Adrenal gland (tissue), 9 donors: ENCODE measurements at regions not wholly inside any gene's neighbourhood (a gene's known extent, or its start where the extent isn't known, plus 50 kb on each side); places are given as distances from the start of the nearest gene placed in this dataset.

Experiments used
- DNase-seq, 7 donors: peaks; one replicate each; pipeline ENCODE4 v3.0.0-alpha.2; 2019 to 2020
- H3K27ac ChIP-seq, 5 donors: fragments of 200-600 bp; sonication (generic) in 4 of 5; 1 replicate in 3 of 5; 2 replicates in 2 of 5; pipeline versions ENCODE4 v1.5.1 to v1.8.0; 2016 to 2020; ENCODE audit warnings: mild to moderate bottlenecking in 1 of 5
- H3K27me3 ChIP-seq: fragments of 200-600 bp; 2 replicates; pipeline ENCODE4 v1.8.0; 2021
- H3K36me3 ChIP-seq, 2 donors: fragments of 200-600 bp; replicated peaks in 1 of 2; 1 replicate in 1 of 2; 2 replicates in 1 of 2; pipeline versions ENCODE4 v1.5.1 to v1.8.0; 2018 to 2022
- H3K4me1 ChIP-seq, 2 donors: fragments of 200-600 bp; replicated peaks in 1 of 2; 1 replicate in 1 of 2; 2 replicates in 1 of 2; pipeline versions ENCODE4 v1.5.1 to v1.8.0; 2018 to 2021
- H3K4me3 ChIP-seq, 4 donors: fragments of 200-600 bp; sonication (generic) in 3 of 4; one replicate each; pipeline ENCODE4 v1.5.1; 2016 to 2018
- H3K9me3 ChIP-seq, 3 donors: fragments of 200-600 bp; sonication (generic) in 1 of 3; replicated peaks in 1 of 3; 1 replicate in 2 of 3; 2 replicates in 1 of 3; pipeline versions ENCODE4 v1.5.1 to v1.8.0; 2016 to 2021
- CTCF ChIP-seq, 6 experiments: fragments of 450-650 bp in 4 of 6; fragments of 200-600 bp in 2 of 6; sonication (generic) in 1 of 6; IDR thresholded peaks; 1 replicate in 5 of 6; 2 replicates in 1 of 6; pipeline versions ENCODE4 v1.5.1 to v1.8.0; 2016 to 2021; ENCODE audit warnings: antibody characterized with exemption in 6 of 6, mild to moderate bottlenecking in 2 of 6, moderate library complexity in 1 of 6
- POLR2A ChIP-seq, 2 donors: fragments of 450-650 bp; IDR thresholded peaks; one replicate each; pipeline ENCODE4 v1.6.1; 2017; ENCODE audit warnings: antibody characterized with exemption in 2 of 2, mild to moderate bottlenecking in 2 of 2, moderate library complexity in 1 of 2
- WGBS, 4 donors: extraction: QIAGEN DNeasy Blood & Tissue Kit in 2 of 4; methylation state at CpG; one replicate each; pipeline versions ENCODE4 v1.1.5 to v1.1.7; 2013 to 2017; 5-methylcytosine and 5-hydroxymethylcytosine counted together
- intact Hi-C, 2 donors: fragments of 100-400 bp; cut with DNase I; formaldehyde crosslinking; loops; one replicate each; pipeline versions ENCODE4 v1.14.1 to v1.15.0; 2022 to 2023
- donor health status: healthy with polysubstance abuse.
- donor health status: Bipolar disorder and iron deficiency.
- donor health status: DM: yes; HTN: yes; CAD: no.
- donor health status: DM: no; HTN: no; CAD: no.
- donor health status: DM: no; HTN: no; CAD: no.

DNA sequence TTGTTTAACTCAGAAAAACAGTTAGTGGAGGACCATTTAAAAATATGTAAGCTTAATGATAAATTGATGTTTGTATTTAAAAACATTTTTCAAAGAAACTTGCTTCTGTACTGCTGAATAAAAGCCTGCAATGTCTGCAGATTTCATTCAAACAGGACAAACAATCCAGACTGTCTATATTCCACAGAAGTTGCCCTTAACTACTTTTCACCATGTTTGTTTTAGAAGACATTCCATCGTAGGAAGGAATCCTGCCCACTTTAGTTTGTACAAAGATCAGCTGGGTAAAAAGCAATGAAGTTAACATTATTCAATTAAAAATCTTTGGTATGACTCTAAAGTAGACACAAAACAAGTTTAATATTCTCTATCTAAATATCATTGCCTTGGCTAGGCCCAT lies 195.7 kb upstream of the CCNH start:
- no peak for TF ChIP-seq POLR2A (IDR thresholded peaks at IDR 0.05)
- TF ChIP-seq CTCF (IDR thresholded peaks at IDR 0.05): no peak
- 41 to 47% (median 44%) methylated on average over 1 of the region's 1 CpG for WGBS, 4 donors
- H3K27ac ChIP-seq: no peak overlapping the region
- H3K9me3 ChIP-seq: no peaks in the 10 kb centered on the region
- H3K4me3 ChIP-seq: no peak overlapping the region
- H3K4me1 ChIP-seq: no peaks in the 10 kb centered on the region
- intact Hi-C loops: no loop called here
- no peaks in the 10 kb centered on the region for H3K27me3 ChIP-seq
- no peak for DNase-seq
- H3K36me3 ChIP-seq: no peaks in the 10 kb centered on the region

- no peak overlapping the region for H3K27ac ChIP-seq
- no peaks in the 10 kb centered on the region for H3K4me1 ChIP-seq
- no peak for TF ChIP-seq CTCF (IDR thresholded peaks at IDR 0.05)
- H3K4me3 ChIP-seq: no peak overlapping the region
- no peaks in the 10 kb centered on the region for H3K27me3 ChIP-seq
- DNase-seq: no peak
- intact Hi-C loops: no loop called here
- 57 to 71% (median 67%) methylated on average over 2 of the region's 2 CpGs for WGBS, 4 donors
- no peaks in the 10 kb centered on the region for H3K36me3 ChIP-seq
- peaks cover 0 to 4% (median 0%) of the 10 kb centered on the region in 3 donors for H3K9me3 ChIP-seq
These were observed 192.9 kb upstream of the CCNH start for GRCh38 chr5:87605663-87606062.

DNA sequence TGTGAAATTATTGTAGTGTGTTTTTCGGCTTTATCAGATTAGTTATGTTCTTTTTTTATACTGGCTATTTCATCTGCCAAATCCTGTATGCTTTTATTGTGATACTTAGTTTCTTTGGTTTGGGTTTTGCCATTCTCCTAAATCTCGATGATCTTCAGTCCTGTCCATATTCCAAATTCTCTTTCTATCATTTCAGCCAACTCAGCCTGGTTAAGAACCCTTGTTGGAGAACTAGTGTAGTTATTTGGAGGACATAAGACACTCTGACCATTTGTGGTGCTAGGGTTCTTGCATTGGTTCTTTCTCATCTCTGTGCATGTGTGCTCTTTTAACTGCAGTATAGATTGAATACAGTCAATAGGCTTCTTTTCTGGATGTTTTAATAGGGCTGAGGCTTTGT lies 187.0 kb upstream of the CCNH start:
- TF ChIP-seq POLR2A (IDR thresholded peaks at IDR 0.05) (no peak), CTCF (IDR thresholded peaks at IDR 0.05) (no peak)
- Histone ChIP-seq H3K27ac (no peak overlapping the region), H3K4me1 (no peaks in the 10 kb centered on the region), H3K36me3 (no peaks in the 10 kb centered on the region), H3K9me3 (peaks cover 0 to 4% (median 0%) of the 10 kb centered on the region in 3 donors), H3K4me3 (no peak overlapping the region), H3K27me3 (no peaks in the 10 kb centered on the region)
- WGBS, 4 donors: 61 to 84% (median 76%) methylated on average over 2 of the region's 2 CpGs
- no peak for DNase-seq
- intact Hi-C loops: no loop called here

DNA sequence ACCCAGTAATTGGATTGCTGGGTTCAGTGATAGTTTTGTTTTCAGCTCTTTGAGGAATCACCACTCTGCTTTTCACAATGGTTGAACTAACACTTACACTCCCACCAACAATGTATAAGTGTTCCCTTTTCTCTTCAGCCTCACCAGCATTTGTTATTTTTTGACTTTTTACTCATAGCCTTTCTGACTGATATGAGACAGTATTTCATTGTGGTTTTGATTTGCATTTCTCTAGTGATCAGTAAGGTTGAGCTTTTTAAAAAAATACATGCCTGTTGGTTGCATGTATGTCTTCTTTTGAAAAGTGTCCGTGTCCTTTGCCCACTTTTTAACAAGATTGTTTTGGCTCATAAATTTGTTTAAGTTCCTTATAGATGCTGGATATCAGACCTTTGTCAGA lies 185.7 kb upstream of the CCNH start:
- no peak for DNase-seq
- intact Hi-C loops: no loop called here
- Histone ChIP-seq H3K4me3 (no peak overlapping the region), H3K4me1 (no peaks in the 10 kb centered on the region), H3K9me3 (peaks cover 0 to 4% (median 0%) of the 10 kb centered on the region in 3 donors), H3K27ac (no peak overlapping the region), H3K27me3 (no peaks in the 10 kb centered on the region), H3K36me3 (no peaks in the 10 kb centered on the region)
- WGBS, 4 donors: 63 to 80% (median 75%) methylated on average over 1 of the region's 1 CpG
- no peak for TF ChIP-seq CTCF (IDR thresholded peaks at IDR 0.05)
- no peak for TF ChIP-seq POLR2A (IDR thresholded peaks at IDR 0.05)
